ENCODE measurements at regions not wholly inside any gene's neighbourhood (a gene's known extent, or its start where the extent isn't known, plus 50 kb on each side); places are given as distances from the start of the nearest gene placed in this dataset.

DNA sequence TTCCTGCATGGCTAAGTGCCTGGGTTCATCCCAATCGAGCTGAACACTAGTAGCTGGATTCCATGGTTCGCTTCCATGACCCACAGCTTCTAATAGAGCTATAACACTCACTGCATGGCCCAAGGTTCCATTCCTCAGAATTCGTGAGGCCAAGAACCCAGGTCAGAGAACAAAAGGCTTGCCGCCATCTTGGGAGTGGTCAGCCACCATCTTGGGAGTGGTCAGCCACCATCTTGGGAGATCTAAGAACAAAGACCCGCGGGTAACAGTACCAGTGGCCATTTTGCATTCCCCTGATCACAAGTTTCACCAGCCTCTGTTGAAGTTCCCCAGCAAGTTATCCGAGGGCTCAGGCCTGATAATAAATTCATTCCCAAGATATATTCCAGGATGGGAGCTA, 179.6 kb downstream of the LMBRD1 start:
- no peaks in the 10 kb centered on the region for H3K79me2 ChIP-seq (ENCODE audit: insufficient read depth, low read length)
- no peaks in the 10 kb centered on the region for H3F3A ChIP-seq (ENCODE audit: insufficient read depth)
- H3K27ac ChIP-seq (ENCODE audit: low read depth, low read length), result no peak overlapping the region
- H3K9ac ChIP-seq (ENCODE audit: low read length), result no peak overlapping the region
- H3K27me3 ChIP-seq (ENCODE audit: low read length), result no peaks in the 10 kb centered on the region
- H3K9me3 ChIP-seq (ENCODE audit: insufficient read depth, low read length), result no peaks in the 10 kb centered on the region
- TF ChIP-seq EZH2phosphoT487 (conservative IDR thresholded peaks at IDR 0.05; ENCODE audit: low read length), result no peak
- TF ChIP-seq, protein P1, sequence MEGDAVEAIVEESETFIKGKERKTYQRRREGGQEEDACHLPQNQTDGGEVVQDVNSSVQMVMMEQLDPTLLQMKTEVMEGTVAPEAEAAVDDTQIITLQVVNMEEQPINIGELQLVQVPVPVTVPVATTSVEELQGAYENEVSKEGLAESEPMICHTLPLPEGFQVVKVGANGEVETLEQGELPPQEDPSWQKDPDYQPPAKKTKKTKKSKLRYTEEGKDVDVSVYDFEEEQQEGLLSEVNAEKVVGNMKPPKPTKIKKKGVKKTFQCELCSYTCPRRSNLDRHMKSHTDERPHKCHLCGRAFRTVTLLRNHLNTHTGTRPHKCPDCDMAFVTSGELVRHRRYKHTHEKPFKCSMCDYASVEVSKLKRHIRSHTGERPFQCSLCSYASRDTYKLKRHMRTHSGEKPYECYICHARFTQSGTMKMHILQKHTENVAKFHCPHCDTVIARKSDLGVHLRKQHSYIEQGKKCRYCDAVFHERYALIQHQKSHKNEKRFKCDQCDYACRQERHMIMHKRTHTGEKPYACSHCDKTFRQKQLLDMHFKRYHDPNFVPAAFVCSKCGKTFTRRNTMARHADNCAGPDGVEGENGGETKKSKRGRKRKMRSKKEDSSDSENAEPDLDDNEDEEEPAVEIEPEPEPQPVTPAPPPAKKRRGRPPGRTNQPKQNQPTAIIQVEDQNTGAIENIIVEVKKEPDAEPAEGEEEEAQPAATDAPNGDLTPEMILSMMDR (IDR thresholded peaks at IDR 0.05; ENCODE audit: insufficient read depth, low read length, poor library complexity, severe bottlenecking), result no peak
- H4K20me1 ChIP-seq (ENCODE audit: low read depth, low read length), result no peaks in the 10 kb centered on the region
- H2AFZ ChIP-seq (ENCODE audit: low read depth, low read length, severe bottlenecking), result no peak overlapping the region
- H3K4me2 ChIP-seq (ENCODE audit: low read depth, low read length, poor library complexity, severe bottlenecking), result no peak overlapping the region
- H3K36me3 ChIP-seq (ENCODE audit: low read length), result no peaks in the 10 kb centered on the region
- H3K9me2 ChIP-seq (replicated peaks; ENCODE audit: insufficient read depth, low read length), result no peaks in the 10 kb centered on the region
- H3K4me3 ChIP-seq (ENCODE audit: insufficient read depth, low read length, poor library complexity, severe bottlenecking), result no peak overlapping the region

DNA sequence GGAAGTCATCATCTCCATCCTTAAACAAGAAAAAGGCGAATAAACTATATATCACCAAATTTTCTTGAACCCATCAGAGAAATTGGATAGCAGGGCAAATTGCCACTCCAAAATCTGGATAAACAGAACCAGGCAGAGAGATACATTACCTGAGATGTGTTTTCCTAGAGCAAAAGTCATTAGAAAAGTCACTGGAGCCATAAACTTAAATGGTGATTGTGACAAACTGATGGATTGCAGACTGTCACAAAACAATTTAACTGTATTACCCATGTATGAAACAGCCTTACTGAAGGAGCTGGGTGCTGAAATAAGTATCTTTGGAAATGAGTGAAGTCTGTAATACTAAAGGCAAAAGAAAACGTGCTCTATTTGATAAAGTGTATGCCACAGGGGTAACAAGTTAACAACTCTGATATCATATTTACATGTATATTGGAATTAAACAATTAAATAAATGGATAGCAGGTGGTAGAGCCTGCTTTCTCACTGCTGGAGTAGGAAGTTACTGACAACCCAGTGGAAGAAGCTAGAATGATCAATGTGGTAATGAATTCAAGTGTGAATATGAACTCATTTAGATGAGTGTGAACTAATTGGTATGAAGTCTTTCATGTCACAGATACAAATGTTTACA, 186.9 kb downstream of the LMBRD1 start:
- no peaks in the 10 kb centered on the region for H4K20me1 ChIP-seq (ENCODE audit: low read depth, low read length)
- TF ChIP-seq, protein P1 (IDR thresholded peaks at IDR 0.05; ENCODE audit: insufficient read depth, low read length, poor library complexity, severe bottlenecking), result no peak
- no peak for TF ChIP-seq EZH2phosphoT487 (conservative IDR thresholded peaks at IDR 0.05; ENCODE audit: low read length)
- no peak overlapping the region for H3K27ac ChIP-seq (ENCODE audit: low read depth, low read length)
- no peaks in the 10 kb centered on the region for H3K79me2 ChIP-seq (ENCODE audit: insufficient read depth, low read length)
- no peaks in the 10 kb centered on the region for H3F3A ChIP-seq (ENCODE audit: insufficient read depth)
- no peak overlapping the region for H3K9ac ChIP-seq (ENCODE audit: low read length)
- no peaks in the 10 kb centered on the region for H3K27me3 ChIP-seq (ENCODE audit: low read length)
- H2AFZ ChIP-seq (ENCODE audit: low read depth, low read length, severe bottlenecking), result no peak overlapping the region
- no peaks in the 10 kb centered on the region for H3K9me2 ChIP-seq (replicated peaks; ENCODE audit: insufficient read depth, low read length)
- no peaks in the 10 kb centered on the region for H3K36me3 ChIP-seq (ENCODE audit: low read length)
- no peak overlapping the region for H3K4me2 ChIP-seq (ENCODE audit: low read depth, low read length, poor library complexity, severe bottlenecking)
- no peaks in the 10 kb centered on the region for H3K9me3 ChIP-seq (ENCODE audit: insufficient read depth, low read length)
- H3K4me3 ChIP-seq (ENCODE audit: insufficient read depth, low read length, poor library complexity, severe bottlenecking), result no peak overlapping the region

DNA sequence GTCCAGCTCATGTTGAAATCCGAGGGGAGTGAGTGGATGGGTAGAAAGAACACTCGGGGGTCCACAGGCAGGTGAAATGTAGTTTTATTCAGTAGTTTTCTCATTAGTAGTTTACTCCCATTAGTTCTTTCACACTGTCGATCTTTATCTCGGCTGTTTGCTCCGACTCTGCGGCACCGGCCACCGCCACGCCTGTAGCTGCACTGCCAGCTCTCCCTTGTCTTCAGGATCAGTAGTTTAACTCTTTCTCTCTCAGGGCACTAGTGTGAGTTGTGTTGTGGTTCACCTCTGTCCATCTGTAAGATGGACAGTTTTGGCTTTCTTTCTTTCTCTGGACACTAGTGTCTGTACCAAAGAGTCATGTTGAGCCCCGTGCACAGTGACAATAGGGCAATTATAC, 195.7 kb downstream of the LMBRD1 start:
- H3K27ac ChIP-seq (ENCODE audit: low read depth, low read length), result no peak overlapping the region

More for the DNA sequence above, 195.7 kb downstream of the LMBRD1 start:
- Histone ChIP-seq H3K9me2 (replicated peaks; ENCODE audit: insufficient read depth, low read length) (no peaks in the 10 kb centered on the region), H3K4me2 (ENCODE audit: low read depth, low read length, poor library complexity, severe bottlenecking) (no peak overlapping the region), H3K36me3 (ENCODE audit: low read length) (no peaks in the 10 kb centered on the region), H3F3A (ENCODE audit: insufficient read depth) (no peaks in the 10 kb centered on the region), H3K9ac (ENCODE audit: low read length) (no peak overlapping the region), H3K79me2 (ENCODE audit: insufficient read depth, low read length) (no peaks in the 10 kb centered on the region), H2AFZ (ENCODE audit: low read depth, low read length, severe bottlenecking) (no peak overlapping the region), H4K20me1 (ENCODE audit: low read depth, low read length) (no peaks in the 10 kb centered on the region), H3K4me3 (ENCODE audit: insufficient read depth, low read length, poor library complexity, severe bottlenecking) (no peak overlapping the region), H3K27me3 (ENCODE audit: low read length) (no peaks in the 10 kb centered on the region), H3K9me3 (ENCODE audit: insufficient read depth, low read length) (no peaks in the 10 kb centered on the region)
- TF ChIP-seq EZH2phosphoT487 (conservative IDR thresholded peaks at IDR 0.05; ENCODE audit: low read length), result no peak
- TF ChIP-seq, protein P1 (IDR thresholded peaks at IDR 0.05; ENCODE audit: insufficient read depth, low read length, poor library complexity, severe bottlenecking), result no peak

All from SU-DHL-6 (cell line).